ENCODE measurements at regions not wholly inside any gene's neighbourhood (a gene's known extent, or its start where the extent isn't known, plus 50 kb on each side); places are given as distances from the start of the nearest gene placed in this dataset.
A peak's percentile ranks its signal among the peaks of the same experiment; 100 is the strongest.

- TF ChIP-seq CTCF (IDR thresholded peaks at IDR 0.05; ENCODE audit: insufficient read depth, low read length, poor library complexity, severe bottlenecking), result no peak
- DNase-seq (ENCODE audit: low read depth), result no peak
- Histone ChIP-seq H3K4me3 (ENCODE audit: low read depth, low read length) (no peak overlapping the region), H3K27me3 (ENCODE audit: control insufficient read depth, insufficient read depth, low read length) (no peaks in the 10 kb centered on the region), H3K36me3 (ENCODE audit: control insufficient read depth, insufficient read depth, low read length) (no peaks in the 10 kb centered on the region)
Measured at GRCh38 chr3:57009802-57010201, 50.7 kb upstream of the SPATA12 start.

GRCh38 chr3:57009367-57009766 is 51.1 kb upstream of the SPATA12 start:
- no peak for DNase-seq (ENCODE audit: low read depth)
- TF ChIP-seq CTCF (IDR thresholded peaks at IDR 0.05; ENCODE audit: insufficient read depth, low read length, poor library complexity, severe bottlenecking), result no peak

GRCh38 chr3:57007521-57008460 is 52.7 kb upstream of the SPATA12 start:
- H3K4me3 ChIP-seq (ENCODE audit: low read depth, low read length), result no peak overlapping the region
- DNase-seq (ENCODE audit: low read depth), result peak; percentile 69
- H3K36me3 ChIP-seq (ENCODE audit: control insufficient read depth, insufficient read depth, low read length), result no peaks in the 10 kb centered on the region
- no peak for TF ChIP-seq CTCF (IDR thresholded peaks at IDR 0.05; ENCODE audit: insufficient read depth, low read length, poor library complexity, severe bottlenecking)
- no peaks in the 10 kb centered on the region for H3K27me3 ChIP-seq (ENCODE audit: control insufficient read depth, insufficient read depth, low read length)

More at GRCh38 chr3:57009367-57009766, 51.1 kb upstream of the SPATA12 start:
- Histone ChIP-seq H3K4me3 (ENCODE audit: low read depth, low read length) (no peak overlapping the region), H3K27me3 (ENCODE audit: control insufficient read depth, insufficient read depth, low read length) (no peaks in the 10 kb centered on the region), H3K36me3 (ENCODE audit: control insufficient read depth, insufficient read depth, low read length) (no peaks in the 10 kb centered on the region)

GRCh38 chr3:57006949-57007419 is 53.5 kb upstream of the SPATA12 start:
- Histone ChIP-seq H3K27me3 (ENCODE audit: control insufficient read depth, insufficient read depth, low read length) (no peaks in the 10 kb centered on the region), H3K36me3 (ENCODE audit: control insufficient read depth, insufficient read depth, low read length) (no peaks in the 10 kb centered on the region), H3K4me3 (ENCODE audit: low read depth, low read length) (no peak overlapping the region)
- DNase-seq (ENCODE audit: low read depth), result no peak
- TF ChIP-seq CTCF (IDR thresholded peaks at IDR 0.05; ENCODE audit: insufficient read depth, low read length, poor library complexity, severe bottlenecking), result peak; percentile 62

GRCh38 chr3:57006179-57006657 is 54.2 kb upstream of the SPATA12 start:
- Histone ChIP-seq H3K36me3 (ENCODE audit: control insufficient read depth, insufficient read depth, low read length) (no peaks in the 10 kb centered on the region), H3K27me3 (ENCODE audit: control insufficient read depth, insufficient read depth, low read length) (no peaks in the 10 kb centered on the region), H3K4me3 (ENCODE audit: low read depth, low read length) (no peak overlapping the region)
- DNase-seq (ENCODE audit: low read depth), result no peak
- TF ChIP-seq CTCF (IDR thresholded peaks at IDR 0.05; ENCODE audit: insufficient read depth, low read length, poor library complexity, severe bottlenecking), result no peak

All from kidney epithelial cell (primary cell).